ENCODE measurements at regions not wholly inside any gene's neighbourhood (a gene's known extent, or its start where the extent isn't known, plus 50 kb on each side); places are given as distances from the start of the nearest gene placed in this dataset.

DNA sequence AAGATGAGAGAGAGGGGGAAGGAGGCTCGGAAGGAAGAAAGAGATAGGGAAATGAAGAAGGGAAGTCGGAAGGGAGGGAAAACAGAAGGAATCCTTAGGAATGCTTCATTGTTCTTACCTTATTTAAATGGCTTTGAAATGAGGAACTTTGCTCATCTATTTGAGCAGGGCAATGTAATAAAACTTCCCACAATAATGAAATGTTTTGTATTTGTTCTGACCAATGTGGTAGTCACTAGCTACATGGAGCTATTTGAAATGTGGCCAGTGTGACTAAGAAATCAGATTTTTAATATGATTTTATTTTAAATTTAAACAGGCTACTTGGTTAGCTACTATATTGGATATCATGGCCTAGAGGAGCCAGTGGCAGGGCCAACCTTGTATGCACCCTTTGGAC lies 510.6 kb downstream of the HTR7 start:
- 86% methylated on average over 2 of the region's 2 CpGs for WGBS
- intact Hi-C loops (cut with DNase I): no loop called here
- no peak overlapping the region for H3K27ac ChIP-seq (replicated peaks in 1 of 4)
- no peaks in the 10 kb centered on the region for H3K9me3 ChIP-seq
- no peaks in the 10 kb centered on the region for H3K4me1 ChIP-seq
- DNase-seq (ENCODE audit: extremely low spot score): no peak
- H3K36me3 ChIP-seq: no peaks in the 10 kb centered on the region
- TF ChIP-seq CTCF (IDR thresholded peaks at IDR 0.05) (no peak), POLR2A (IDR thresholded peaks at IDR 0.05; ENCODE audit: low read depth) (no peak), POLR2AphosphoS5 (IDR thresholded peaks at IDR 0.05) (no peak), EP300 (IDR thresholded peaks at IDR 0.05) (no peak)
- H3K4me3 ChIP-seq: no peak overlapping the region
- H3K27me3 ChIP-seq: no peaks in the 10 kb centered on the region

DNA sequence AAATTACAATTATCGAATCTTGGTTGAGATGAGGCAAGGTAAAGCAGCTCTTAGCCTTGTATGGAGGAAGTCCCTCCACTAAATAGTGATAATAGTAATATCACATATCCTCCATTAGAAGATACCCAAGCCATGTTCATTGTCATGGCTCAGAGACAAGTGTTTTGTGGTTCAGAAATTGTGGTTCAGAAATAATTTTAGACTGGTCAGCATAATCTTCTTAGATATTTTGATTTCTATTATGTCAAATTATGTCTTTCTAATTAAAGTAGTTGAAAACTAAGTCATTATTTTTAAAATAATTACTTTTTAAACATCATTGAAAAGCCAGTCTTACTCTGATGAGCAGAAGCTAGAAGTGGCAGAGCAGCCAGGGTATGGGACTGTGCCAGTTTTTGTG lies 507.7 kb downstream of the HTR7 start:
- H3K27me3 ChIP-seq: no peaks in the 10 kb centered on the region
- no peak overlapping the region for H3K27ac ChIP-seq (replicated peaks in 1 of 4)

DNA sequence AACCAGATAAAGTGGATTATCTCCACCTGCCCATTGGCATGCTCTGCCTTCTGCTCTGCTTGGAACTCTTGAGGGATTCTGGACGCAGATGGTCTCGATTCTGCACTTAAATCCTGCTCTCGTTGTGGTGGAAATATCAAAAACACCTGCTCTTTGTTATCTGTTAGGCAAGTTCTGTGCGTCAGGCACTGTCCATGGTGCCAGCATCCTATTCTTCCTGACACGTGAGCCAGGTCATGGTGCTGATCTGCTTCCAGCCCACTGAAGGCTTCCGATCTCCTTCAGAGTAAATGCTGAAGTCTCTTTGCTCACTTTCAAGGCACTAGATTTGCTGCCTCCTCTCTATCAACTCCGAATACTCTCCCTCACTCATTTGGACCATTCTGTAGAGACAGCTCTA lies 505.6 kb downstream of the HTR7 start:
- intact Hi-C loops (cut with DNase I): no loop called here
- Histone ChIP-seq H3K27me3 (no peaks in the 10 kb centered on the region), H3K27ac (replicated peaks in 1 of 4) (no peak overlapping the region), H3K4me3 (no peak overlapping the region), H3K9me3 (no peaks in the 10 kb centered on the region), H3K36me3 (no peaks in the 10 kb centered on the region), H3K4me1 (no peaks in the 10 kb centered on the region)
- no peak for DNase-seq (ENCODE audit: extremely low spot score)
- WGBS: 53% methylated on average over 7 of the region's 7 CpGs
- TF ChIP-seq CTCF (IDR thresholded peaks at IDR 0.05): no peak
- no peak for TF ChIP-seq POLR2A (IDR thresholded peaks at IDR 0.05; ENCODE audit: low read depth)
- no peak for TF ChIP-seq EP300 (IDR thresholded peaks at IDR 0.05)
- no peak for TF ChIP-seq POLR2AphosphoS5 (IDR thresholded peaks at IDR 0.05)

More for the DNA sequence above, 507.7 kb downstream of the HTR7 start:
- H3K4me3 ChIP-seq: no peak overlapping the region
- DNase-seq (ENCODE audit: extremely low spot score): no peak
- no peaks in the 10 kb centered on the region for H3K36me3 ChIP-seq
- intact Hi-C loops (cut with DNase I): no loop called here
- TF ChIP-seq POLR2A (IDR thresholded peaks at IDR 0.05; ENCODE audit: low read depth) (no peak), CTCF (IDR thresholded peaks at IDR 0.05) (no peak), POLR2AphosphoS5 (IDR thresholded peaks at IDR 0.05) (no peak), EP300 (IDR thresholded peaks at IDR 0.05) (no peak)
- no peaks in the 10 kb centered on the region for H3K9me3 ChIP-seq
- WGBS: 81% methylated on average over 1 of the region's 1 CpG
- no peaks in the 10 kb centered on the region for H3K4me1 ChIP-seq

GRCh38 chr10:90354914-90355313 lies 502.9 kb downstream of the HTR7 start:
- WGBS: 79% methylated on average over 4 of the region's 4 CpGs
- H3K4me1 ChIP-seq: no peaks in the 10 kb centered on the region

More at GRCh38 chr10:90354914-90355313, 502.9 kb downstream of the HTR7 start:
- TF ChIP-seq POLR2AphosphoS5 (IDR thresholded peaks at IDR 0.05): no peak
- no peak for TF ChIP-seq CTCF (IDR thresholded peaks at IDR 0.05)
- no peak for TF ChIP-seq EP300 (IDR thresholded peaks at IDR 0.05)
- TF ChIP-seq POLR2A (IDR thresholded peaks at IDR 0.05; ENCODE audit: low read depth): no peak
- Histone ChIP-seq H3K36me3 (no peaks in the 10 kb centered on the region), H3K27me3 (no peaks in the 10 kb centered on the region), H3K4me3 (no peak overlapping the region), H3K27ac (replicated peaks in 1 of 4) (no peak overlapping the region), H3K9me3 (no peaks in the 10 kb centered on the region)
- no peak for DNase-seq (ENCODE audit: extremely low spot score)
- intact Hi-C loops (cut with DNase I): no loop called here

All from esophagus muscularis mucosa (tissue), 4 donors.